ENCODE measurements at regions not wholly inside any gene's neighbourhood (a gene's known extent, or its start where the extent isn't known, plus 50 kb on each side); places are given as distances from the start of the nearest gene placed in this dataset.

- Histone ChIP-seq H2BK120ac (ENCODE audit: low read depth, low read length) (no peak overlapping the region), H4K20me1 (ENCODE audit: insufficient read depth, low read length) (no peaks in the 10 kb centered on the region), H2AFZ (replicated peaks; ENCODE audit: low read length, poor library complexity) (no peak overlapping the region), H2BK20ac (ENCODE audit: low read depth, low read length) (no peak overlapping the region), H3K4me1 (ENCODE audit: control insufficient read depth, insufficient read depth, low read length) (no peaks in the 10 kb centered on the region), H2AK5ac (ENCODE audit: low read depth, low read length) (no peak overlapping the region), H3K4me2 (ENCODE audit: low read depth, low read length) (no peak overlapping the region), H3K56ac (ENCODE audit: extremely low read depth, insufficient read depth, low read length) (no peak overlapping the region), H3K4me3 (ENCODE audit: insufficient read depth, low read depth, low read length) (no peak overlapping the region), H4K91ac (ENCODE audit: insufficient read depth, low read depth, low read length) (no peak overlapping the region), H2BK5ac (ENCODE audit: low read depth, low read length, poor library complexity, severe bottlenecking) (no peak overlapping the region), H3K23ac (ENCODE audit: low read depth, low read length) (no peak overlapping the region), H2AK9ac (replicated peaks; ENCODE audit: low read depth, low read length, poor library complexity) (no peak overlapping the region), H3K9me1 (ENCODE audit: insufficient read depth, low read length) (no peaks in the 10 kb centered on the region), H2BK15ac (ENCODE audit: low read depth, low read length) (no peak overlapping the region), H3K36me3 (ENCODE audit: control insufficient read depth, insufficient read depth, low read length) (no peaks in the 10 kb centered on the region), H3K79me1 (ENCODE audit: low read depth in 1 of 2, low read length in 2 of 2) (no peaks in the 10 kb centered on the region), H4K5ac (ENCODE audit: low read depth, low read length) (no peak overlapping the region), H3K27ac (ENCODE audit: insufficient read depth, low read length) (no peak overlapping the region), H3K9me3 (ENCODE audit: control insufficient read depth, insufficient read depth, low read length) (peaks cover 19% of the 10 kb centered on the region), H3K4ac (ENCODE audit: low read depth, low read length) (no peak overlapping the region), H3K14ac (replicated peaks; ENCODE audit: low read depth, low read length) (no peak overlapping the region), H4K8ac (ENCODE audit: low read depth in 2 of 2, low read length in 2 of 2) (no peak overlapping the region), H3K18ac (ENCODE audit: low read depth, low read length) (no peak overlapping the region), H3K27me3 (ENCODE audit: control insufficient read depth, insufficient read depth, low read length) (no peaks in the 10 kb centered on the region), H3K9ac (ENCODE audit: low read depth, low read length) (no peak overlapping the region)
- BruUV-seq (replicated peaks), result no TSS peak
- DNase-seq (no peak), ATAC-seq (ENCODE audit: low read depth) (no peak)
- ChIA-PET CTCF (no interaction called here), POLR2A (ENCODE audit: unreplicated experiment) (no interaction called here)
- 42% methylated on average over 4 of the region's 6 CpGs; no CpG with 5 or more reads in 1 of the 2 experiments for WGBS, 2 experiments (ENCODE audit: extremely low coverage in 2 of 2, insufficient read length in 1 of 2)
- dilution Hi-C loops (cut with HindIII; ENCODE audit: low sequenced_read_pairs, unreplicated experiment), result no loop called here
- TF ChIP-seq SMC3 (IDR thresholded peaks at IDR 0.05; ENCODE audit: low read depth, low read length) (no peak), CHD1 (IDR thresholded peaks at IDR 0.05; ENCODE audit: low read depth, low read length) (no peak), ELK1 (IDR thresholded peaks at IDR 0.05; ENCODE audit: borderline replicate concordance, low read depth, low read length) (no peak), RFX5 (IDR thresholded peaks at IDR 0.05; ENCODE audit: low read depth, low read length) (no peak), RCOR1 (IDR thresholded peaks at IDR 0.05; ENCODE audit: insufficient replicate concordance, low read length) (no peak), MAFK (IDR thresholded peaks at IDR 0.05; ENCODE audit: low read depth, low read length) (no peak), USF2 (IDR thresholded peaks at IDR 0.05; ENCODE audit: low read depth, low read length) (no peak), CEBPB (IDR thresholded peaks at IDR 0.05; ENCODE audit: low read depth, low read length) (no peak), CTCF (conservative IDR thresholded peaks at IDR 0.05; ENCODE audit: low read depth, low read length) (no peak), RAD21 (IDR thresholded peaks at IDR 0.05; ENCODE audit: low read length) (no peak), FOS (IDR thresholded peaks at IDR 0.05; ENCODE audit: low read depth, low read length) (no peak), MAZ (IDR thresholded peaks at IDR 0.05; ENCODE audit: borderline replicate concordance, low read depth, low read length) (no peak), BHLHE40 (IDR thresholded peaks at IDR 0.05; ENCODE audit: low read depth, low read length) (no peak), NFE2L2 (IDR thresholded peaks at IDR 0.05; ENCODE audit: low read depth, low read length) (no peak), POLR2A (IDR thresholded peaks at IDR 0.05; ENCODE audit: low read depth, low read length) (no peak), MXI1 (IDR thresholded peaks at IDR 0.05; ENCODE audit: borderline replicate concordance, low read depth, low read length) (no peak)
- in situ Hi-C loops (cut with MboI; ENCODE audit: low sequenced_read_pairs), result no loop called here
- intact Hi-C loops (cut with micrococcal nuclease), result no loop called here
Observed at GRCh38 chr14:66143387-66144112, 342.6 kb upstream of the CCDC196 start.
